ENCODE measurements at regions not wholly inside any gene's neighbourhood (a gene's known extent, or its start where the extent isn't known, plus 50 kb on each side); places are given as distances from the start of the nearest gene placed in this dataset.

- no peaks in the 10 kb centered on the region for H3F3A ChIP-seq (replicated peaks; ENCODE audit: insufficient read depth)
- ChIA-PET POLR2A (no interaction called here), CTCF (no interaction called here)
- H3K9ac ChIP-seq, result no peak overlapping the region
- H3K4me1 ChIP-seq (ENCODE audit: control insufficient read depth in 1 of 2, insufficient read depth in 2 of 2, low read depth in 1 of 2, low read length in 1 of 2), result no peaks in the 10 kb centered on the region
- DNase-seq, result no peak
- no peak overlapping the region for H3K4me3 ChIP-seq (ENCODE audit: low read depth in 2 of 2, low read length in 1 of 2)
- H3K36me3 ChIP-seq (replicated peaks in 1 of 2; ENCODE audit: control insufficient read depth in 1 of 2, insufficient read depth in 2 of 2, low read length in 1 of 2), result no peaks in the 10 kb centered on the region
- no peaks in the 10 kb centered on the region for H3K79me2 ChIP-seq (ENCODE audit: insufficient read depth)
- no peaks in the 10 kb centered on the region for H3K9me3 ChIP-seq
- H3K4me2 ChIP-seq, result no peak overlapping the region
- no peaks in the 10 kb centered on the region; the same call in 1 of the 2 replicates for H3K27me3 ChIP-seq (ENCODE audit: insufficient read depth)
- WGBS (ENCODE audit: low lambda C conversion rate), result 96% methylated on average over 3 of the region's 3 CpGs
- no peak overlapping the region for H2AFZ ChIP-seq (ENCODE audit: low read depth)
- H3K27ac ChIP-seq (ENCODE audit: low read depth in 2 of 2, low read length in 1 of 2), result no peak overlapping the region
- no peaks in the 10 kb centered on the region for H3K9me2 ChIP-seq
- TF ChIP-seq SMC3 (IDR thresholded peaks at IDR 0.05; ENCODE audit: low read depth, low read length), result no peak
- TF ChIP-seq FOSL2 (IDR thresholded peaks at IDR 0.05; ENCODE audit: borderline replicate concordance, low read depth), result no peak
- no peak for TF ChIP-seq TAF1 (IDR thresholded peaks at IDR 0.05; ENCODE audit: borderline replicate concordance, low read depth, low read length)
- no peak for TF ChIP-seq MEF2A (IDR thresholded peaks at IDR 0.05; ENCODE audit: borderline replicate concordance, low read depth)
- TF ChIP-seq TEAD4 (IDR thresholded peaks at IDR 0.05; ENCODE audit: borderline replicate concordance, insufficient read depth), result no peak
- TF ChIP-seq GATA2 (CRISPR knock-in tag; IDR thresholded peaks at IDR 0.05), result no peak
- no peak for TF ChIP-seq RAD21 (IDR thresholded peaks at IDR 0.05; ENCODE audit: low read length)
- TF ChIP-seq MAX (IDR thresholded peaks at IDR 0.05; ENCODE audit: low read depth), result no peak
- TF ChIP-seq EP300 (IDR thresholded peaks at IDR 0.05; ENCODE audit: borderline replicate concordance in 1 of 2, low read depth in 1 of 2, low read length in 1 of 2), result no peak
- TF ChIP-seq IRF3 (IDR thresholded peaks at IDR 0.05; ENCODE audit: low read depth, low read length), result no peak
- no peak for TF ChIP-seq MXI1 (IDR thresholded peaks at IDR 0.05; ENCODE audit: low read depth, low read length)
- TF ChIP-seq ELF1 (IDR thresholded peaks at IDR 0.05), result no peak
- no peak for TF ChIP-seq CHD2 (IDR thresholded peaks at IDR 0.05; ENCODE audit: low read length, partially characterized antibody)
- no peak for TF ChIP-seq FOXM1 (IDR thresholded peaks at IDR 0.05; ENCODE audit: low read depth)
- no peak for TF ChIP-seq USF1 (IDR thresholded peaks at IDR 0.05; ENCODE audit: borderline replicate concordance, low read depth)
- no peak for TF ChIP-seq NRF1 (IDR thresholded peaks at IDR 0.05; ENCODE audit: low read depth, low read length)
- TF ChIP-seq REST (IDR thresholded peaks at IDR 0.05; ENCODE audit: low read depth, low read length), result no peak
- no peak for TF ChIP-seq CTCF (IDR thresholded peaks at IDR 0.05)
- TF ChIP-seq JUND (IDR thresholded peaks at IDR 0.05), result no peak
- H4K20me1 ChIP-seq (ENCODE audit: insufficient read depth), result no peaks in the 10 kb centered on the region
These were observed 56.5 kb upstream of the PLA2G4A start for GRCh38 chr1:186772228-186772627.

Data from SK-N-SH (cell line).